H1 (cell line): ENCODE measurements at regions not wholly inside any gene's neighbourhood (a gene's known extent, or its start where the extent isn't known, plus 50 kb on each side); places are given as distances from the start of the nearest gene placed in this dataset.

Source experiments
- CTCF ChIA-PET: fragments of 300-600 bp; sonication (Branson Sonifier 250); formaldehyde crosslinking; loops from one replicate; lab custom pipeline; 2021; ENCODE audit not compliant: partially characterized antibody; lab: Charles Lee
- POLR2A ChIA-PET: fragments of 300-600 bp; sonication (Branson Sonifier 250); formaldehyde crosslinking; loops from one replicate; lab custom pipeline; 2021; ENCODE audit warnings: inconsistent platforms; ENCODE audit not compliant: partially characterized antibody; lab: Charles Lee
- DNase-seq, 2 experiments: peaks; one replicate each; pipeline versions ENCODE4 v3.0.0 to v3.0.0-alpha.2; 2010 to 2022; ENCODE audit warnings: low spot score in 2 of 2, low read depth in 1 of 2, mixed read lengths in 1 of 2
- FAIRE-seq: peaks from 2 replicates; lab custom pipeline; 2011; peaks lifted over from hg19 to GRCh38; lab: Jason Lieb, UNC
- H2AFZ ChIP-seq: 2 replicates; pipeline ENCODE4 v1.8.1; 2012; ENCODE audit warnings: low read length, inconsistent platforms
- H2AK5ac ChIP-seq: 2 replicates; pipeline ENCODE4 v1.6.1; 2013; ENCODE audit warnings: low read depth, low read length
- H2BK120ac ChIP-seq: replicated peaks from 2 replicates; pipeline ENCODE3; 2013; ENCODE audit warnings: low read depth, low read length, inconsistent platforms
- H2BK12ac ChIP-seq: 2 replicates; pipeline ENCODE4 v1.6.1; 2013; ENCODE audit warnings: low read depth, low read length
- H2BK15ac ChIP-seq: 2 replicates; pipeline ENCODE4 v1.6.1; 2013; ENCODE audit warnings: low read length
- H2BK20ac ChIP-seq: 2 replicates; pipeline ENCODE4 v1.6.1; 2013; ENCODE audit warnings: low read length
- H2BK5ac ChIP-seq: 2 replicates; pipeline ENCODE4 v1.6.1; 2013; ENCODE audit warnings: low read depth, low read length
- H3K14ac ChIP-seq: 2 replicates; pipeline ENCODE4 v1.6.1; 2013; ENCODE audit warnings: inconsistent platforms; ENCODE audit not compliant: insufficient read length
- H3K18ac ChIP-seq: 2 replicates; pipeline ENCODE4 v1.6.1; 2013; ENCODE audit warnings: low read length; ENCODE audit errors: extremely low read depth
- H3K23ac ChIP-seq: 2 replicates; pipeline ENCODE4 v1.6.1; 2013; ENCODE audit warnings: inconsistent platforms; ENCODE audit not compliant: insufficient read length
- H3K23me2 ChIP-seq: 2 replicates; pipeline ENCODE4 v1.6.1; 2013; ENCODE audit warnings: low read depth, low read length
- H3K27ac ChIP-seq: 2 replicates; pipeline ENCODE4 v1.6.1; 2011; ENCODE audit warnings: low read depth, low read length, inconsistent platforms
- H3K27me3 ChIP-seq, 4 experiments: replicated peaks in 1 of 4; 1 replicate in 1 of 4; 2 replicates in 3 of 4; pipeline versions ENCODE4 v1.6.1 to v1.8.1; 2011 to 2013; ENCODE audit warnings: low read length in 3 of 4, mild to moderate bottlenecking in 3 of 4, inconsistent platforms in 2 of 4, mixed read lengths in 2 of 4, moderate library complexity in 1 of 4; ENCODE audit not compliant: control insufficient read depth in 3 of 4, insufficient read depth in 3 of 4; ENCODE audit errors: extremely low read depth in 1 of 4
- H3K36me3 ChIP-seq, 4 experiments: 2 replicates each; pipeline versions ENCODE4 v1.6.1 to v1.8.1; 2011 to 2013; ENCODE audit warnings: mild to moderate bottlenecking in 4 of 4, low read length in 3 of 4, moderate library complexity in 2 of 4, control low read depth in 1 of 4, inconsistent platforms in 1 of 4; ENCODE audit not compliant: insufficient read depth in 4 of 4, control insufficient read depth in 2 of 4
- H3K4ac ChIP-seq: replicated peaks from 2 replicates; pipeline ENCODE3; 2013; ENCODE audit warnings: low read length, low read depth, mixed read lengths, inconsistent platforms; ENCODE audit not compliant: insufficient read length
- H3K4me1 ChIP-seq, 4 experiments: replicated peaks in 1 of 4; 1 replicate in 1 of 4; 2 replicates in 3 of 4; pipeline versions ENCODE4 v1.6.1 to v1.8.1; 2011 to 2013; ENCODE audit warnings: low read length in 3 of 4, inconsistent platforms in 2 of 4, mixed read lengths in 1 of 4; ENCODE audit not compliant: insufficient read depth in 4 of 4, control insufficient read depth in 3 of 4
- H3K4me2 ChIP-seq, 2 experiments: 2 replicates each; pipeline versions ENCODE4 v1.6.1 to v1.8.1; 2011 to 2013; ENCODE audit warnings: low read depth in 2 of 2, low read length in 2 of 2, control low read depth in 1 of 2, inconsistent platforms in 1 of 2, mild to moderate bottlenecking in 1 of 2; ENCODE audit not compliant: insufficient read depth in 1 of 2
- H3K4me3 ChIP-seq, 4 experiments: fragments of 200-600, 300-600 bp in 1 of 4; sonication (generic), shearing (Covaris generic), sonication (Bioruptor Twin) in 1 of 4; 2 replicates each; pipeline versions ENCODE4 v1.5.1 to v1.8.1; 2011 to 2016; ENCODE audit warnings: low read length in 4 of 4, low read depth in 3 of 4, control low read depth in 2 of 4, inconsistent platforms in 2 of 4, mild to moderate bottlenecking in 2 of 4, mixed read lengths in 1 of 4, moderate library complexity in 1 of 4; ENCODE audit not compliant: insufficient read depth in 2 of 4; ENCODE audit errors: extremely low read depth in 1 of 4
- H3K56ac ChIP-seq: replicated peaks from 2 replicates; pipeline ENCODE3; 2013; ENCODE audit warnings: low read depth, mild to moderate bottlenecking, mixed read lengths, low read length, inconsistent platforms; ENCODE audit not compliant: insufficient read length
- H3K79me1 ChIP-seq: 2 replicates; pipeline ENCODE4 v1.6.1; 2013; ENCODE audit warnings: low read depth, low read length, control low read depth
- H3K79me2 ChIP-seq, 2 experiments: 2 replicates each; pipeline versions ENCODE4 v1.6.1 to v1.8.1; 2012 to 2013; ENCODE audit warnings: low read length in 2 of 2, mild to moderate bottlenecking in 2 of 2, inconsistent platforms in 1 of 2; ENCODE audit not compliant: insufficient read depth in 2 of 2, control insufficient read depth in 1 of 2
- H3K9ac ChIP-seq, 4 experiments: replicated peaks in 1 of 4; 1 replicate in 1 of 4; 2 replicates in 3 of 4; pipeline versions ENCODE4 v1.6.1 to v1.8.1; 2011 to 2013; ENCODE audit warnings: low read depth in 3 of 4, low read length in 3 of 4, control low read depth in 2 of 4, mild to moderate bottlenecking in 2 of 4, moderate library complexity in 2 of 4, inconsistent platforms in 1 of 4; ENCODE audit errors: extremely low read depth in 1 of 4
- H3K9me3 ChIP-seq, 2 experiments: 2 replicates each; pipeline versions ENCODE4 v1.6.1 to v1.8.1; 2012 to 2013; ENCODE audit warnings: mild to moderate bottlenecking in 2 of 2, moderate library complexity in 2 of 2, control low read depth in 1 of 2, inconsistent platforms in 1 of 2, low read depth in 1 of 2, low read length in 1 of 2, mixed read lengths in 1 of 2; ENCODE audit not compliant: insufficient read depth in 2 of 2
- H4K20me1 ChIP-seq, 2 experiments: replicated peaks in 1 of 2; 2 replicates each; pipeline versions ENCODE3 to v1.8.1; 2011 to 2013; ENCODE audit warnings: inconsistent platforms in 2 of 2, low read length in 2 of 2, mild to moderate bottlenecking in 1 of 2; ENCODE audit not compliant: insufficient read depth in 2 of 2, control insufficient read depth in 1 of 2
- H4K5ac ChIP-seq: 2 replicates; pipeline ENCODE4 v1.6.1; 2013; ENCODE audit warnings: low read length, low read depth, mixed read lengths, inconsistent platforms; ENCODE audit not compliant: insufficient read length
- H4K8ac ChIP-seq: 2 replicates; pipeline ENCODE4 v1.8.0; 2013; ENCODE audit warnings: mild to moderate bottlenecking, moderate library complexity, low read length, inconsistent platforms; ENCODE audit not compliant: insufficient read depth; ENCODE audit errors: extremely low read depth
- H4K91ac ChIP-seq: replicated peaks from 2 replicates; pipeline ENCODE3; 2013; ENCODE audit warnings: low read length, mixed read lengths, inconsistent platforms; ENCODE audit not compliant: insufficient read length
- BCL11A ChIP-seq, 2 experiments: IDR thresholded peaks; one replicate each; pipeline ENCODE4 v1.6.1; 2011; ENCODE audit warnings: low read depth in 2 of 2, low read length in 2 of 2, mild to moderate bottlenecking in 2 of 2
- RAD21 ChIP-seq, 2 experiments: IDR thresholded peaks in 1 of 2; conservative IDR thresholded peaks in 1 of 2; 2 replicates each; pipeline ENCODE4 v1.6.1; 2011; ENCODE audit warnings: low read depth in 2 of 2, low read length in 2 of 2, improper control_type of control experiment in 1 of 2, inconsistent platforms in 1 of 2, mild to moderate bottlenecking in 1 of 2, moderate library complexity in 1 of 2
- WGBS, 2 experiments: shearing (Covaris generic) in 1 of 2; methylation state at CpG; one replicate each; pipeline versions ENCODE4 v1.1.6 to v1.1.7; 2013 to 2015; ENCODE audit warnings: low lambda C conversion rate in 2 of 2, mixed read lengths in 2 of 2, inconsistent platforms in 1 of 2, low coverage in 1 of 2, missing lambda C conversion rate in 1 of 2; ENCODE audit not compliant: insufficient replicate concordance in 2 of 2, insufficient coverage in 1 of 2, insufficient read length in 1 of 2; ENCODE audit errors: extremely low coverage in 1 of 2, missing lambda C conversion rate in 1 of 2; 5-methylcytosine and 5-hydroxymethylcytosine counted together

DNA sequence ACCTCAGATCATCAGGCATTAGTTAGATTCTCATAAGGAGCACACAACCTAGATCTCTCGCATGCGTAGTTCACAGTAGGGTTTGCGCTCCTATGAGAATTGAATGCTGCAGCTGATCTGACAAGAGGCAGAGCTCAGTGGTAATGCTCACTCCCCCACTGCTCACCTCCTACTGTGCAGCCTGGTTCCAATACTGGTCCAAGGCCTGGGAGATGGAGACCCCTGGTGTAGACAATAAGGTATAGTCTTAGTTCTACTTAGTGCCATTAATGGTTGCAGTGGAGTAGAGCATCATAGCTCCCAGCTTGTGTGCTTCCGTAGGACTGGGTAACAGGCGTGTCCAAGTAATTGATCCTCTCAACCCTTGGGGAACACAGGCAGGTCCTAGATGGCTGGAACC, 70.4 kb upstream of the ANKRD55 start:
- DNase-seq, result no peak
- H3K9ac ChIP-seq, result no peak overlapping the region
- FAIRE-seq, result no peak
- H4K8ac ChIP-seq, result no peak overlapping the region
- H3K23ac ChIP-seq, result no peak overlapping the region
- no peaks in the 10 kb centered on the region for H3K27me3 ChIP-seq
- no peak for TF ChIP-seq BCL11A (IDR thresholded peaks at IDR 0.05; ENCODE audit: low read depth in 2 of 2, low read length in 2 of 2)
- peak; percentile 16 to 39; a peak in 3 of 4 replicates for TF ChIP-seq RAD21 (IDR thresholded peaks at IDR 0.05 in 1 of 2, conservative IDR thresholded peaks at IDR 0.05 in 1 of 2; ENCODE audit: low read depth in 2 of 2, low read length in 2 of 2)
- no peak overlapping the region for H2BK120ac ChIP-seq
- no peak overlapping the region for H3K27ac ChIP-seq
- H2BK5ac ChIP-seq, result no peak overlapping the region
- H3K79me2 ChIP-seq, result no peaks in the 10 kb centered on the region
- H3K4me2 ChIP-seq, result no peak overlapping the region
- H2AK5ac ChIP-seq, result no peak overlapping the region
- ChIA-PET POLR2A (no interaction called here), CTCF (interaction anchor here (1.1 to 2.3 kb wide), 6 partner anchors 9 to 367 kb away, joined by 3 to 6 read pairs (median 4); no protein-coding TSS in a partner anchor)
- no peaks in the 10 kb centered on the region for H3K4me1 ChIP-seq
- H3K23me2 ChIP-seq, result no peaks in the 10 kb centered on the region; the same call in 1 of the 2 replicates
- H3K9me3 ChIP-seq, result peaks cover 0 to 6% of the 10 kb centered on the region in 2 experiments; a peak in 1 of 4 replicates
- no peaks in the 10 kb centered on the region for H4K20me1 ChIP-seq
- no peak overlapping the region for H3K14ac ChIP-seq
- H2AFZ ChIP-seq, result no peak overlapping the region
- 93% methylated on average over 5 of the region's 5 CpGs; no CpG with 5 or more reads in 1 of the 2 experiments for WGBS, 2 experiments
- H3K56ac ChIP-seq, result no peak overlapping the region
- H3K4me3 ChIP-seq, result no peak overlapping the region
- no peak overlapping the region for H2BK12ac ChIP-seq
- H2BK20ac ChIP-seq, result no peak overlapping the region
- H3K18ac ChIP-seq, result no peak overlapping the region
- no peak overlapping the region for H2BK15ac ChIP-seq
- no peaks in the 10 kb centered on the region for H3K36me3 ChIP-seq
- H3K4ac ChIP-seq, result no peak overlapping the region
- no peak overlapping the region for H4K5ac ChIP-seq
- no peak overlapping the region for H4K91ac ChIP-seq
- no peaks in the 10 kb centered on the region for H3K79me1 ChIP-seq
